ENCODE measurements at regions not wholly inside any gene's neighbourhood (a gene's known extent, or its start where the extent isn't known, plus 50 kb on each side); places are given as distances from the start of the nearest gene placed in this dataset.

- no peaks in the 10 kb centered on the region for H3K36me3 ChIP-seq
- no peak overlapping the region for H3K4me3 ChIP-seq
- DNase-seq (no peak), ATAC-seq (no peak)
- no peaks in the 10 kb centered on the region for H3K27me3 ChIP-seq (ENCODE audit: low read depth)
- H3K4me1 ChIP-seq, result peaks cover 13% of the 10 kb centered on the region
- intact Hi-C loops (cut with DNase I), result no loop called here
- no peaks in the 10 kb centered on the region for H3K9me3 ChIP-seq
- no peak overlapping the region for H3K27ac ChIP-seq
- no peak for TF ChIP-seq CTCF (IDR thresholded peaks at IDR 0.05)
Observed at GRCh38 chr9:678897-679296, 162.6 kb upstream of the DMRT1 start.

GRCh38 chr9:679462-679861 is 162.0 kb upstream of the DMRT1 start:
- Histone ChIP-seq H3K36me3 (no peaks in the 10 kb centered on the region), H3K4me1 (peaks cover 18% of the 10 kb centered on the region), H3K27me3 (ENCODE audit: low read depth) (no peaks in the 10 kb centered on the region), H3K9me3 (no peaks in the 10 kb centered on the region), H3K4me3 (no peak overlapping the region), H3K27ac (no peak overlapping the region)
- DNase-seq, result no peak
- ATAC-seq, result no peak
- intact Hi-C loops (cut with DNase I), result no loop called here
- TF ChIP-seq CTCF (IDR thresholded peaks at IDR 0.05), result no peak

- H3K9me3 ChIP-seq, result no peaks in the 10 kb centered on the region
- intact Hi-C loops (cut with DNase I), result no loop called here
- H3K27me3 ChIP-seq (ENCODE audit: low read depth), result no peaks in the 10 kb centered on the region
- no peaks in the 10 kb centered on the region for H3K36me3 ChIP-seq
- ATAC-seq (no peak), DNase-seq (no peak)
- peaks cover 20% of the 10 kb centered on the region for H3K4me1 ChIP-seq
- no peak overlapping the region for H3K27ac ChIP-seq
- TF ChIP-seq CTCF (IDR thresholded peaks at IDR 0.05), result no peak
- no peak overlapping the region for H3K4me3 ChIP-seq
Observed at GRCh38 chr9:680106-680505, 161.4 kb upstream of the DMRT1 start.

- no peak overlapping the region for H3K4me3 ChIP-seq
Observed at GRCh38 chr9:682633-683508, 158.6 kb upstream of the DMRT1 start.

GRCh38 chr9:683509-684021 is 157.9 kb upstream of the DMRT1 start:
- intact Hi-C loops (cut with DNase I), result no loop called here
- H3K27ac ChIP-seq, result no peak overlapping the region

More at GRCh38 chr9:682633-683508, 158.6 kb upstream of the DMRT1 start:
- peak; percentile 41 to 76 for ATAC-seq
- peaks cover 13% of the 10 kb centered on the region for H3K4me1 ChIP-seq
- no peaks in the 10 kb centered on the region for H3K36me3 ChIP-seq
- DNase-seq, result no peak
- H3K9me3 ChIP-seq, result no peaks in the 10 kb centered on the region
- H3K27me3 ChIP-seq (ENCODE audit: low read depth), result no peaks in the 10 kb centered on the region
- no peak for TF ChIP-seq CTCF (IDR thresholded peaks at IDR 0.05)
- H3K27ac ChIP-seq, result no peak overlapping the region
- intact Hi-C loops (cut with DNase I), result no loop called here

More at GRCh38 chr9:683509-684021, 157.9 kb upstream of the DMRT1 start:
- Histone ChIP-seq H3K4me1 (peaks cover 8% of the 10 kb centered on the region), H3K27me3 (ENCODE audit: low read depth) (no peaks in the 10 kb centered on the region), H3K4me3 (no peak overlapping the region), H3K9me3 (no peaks in the 10 kb centered on the region), H3K36me3 (no peaks in the 10 kb centered on the region)
- no peak for TF ChIP-seq CTCF (IDR thresholded peaks at IDR 0.05)
- DNase-seq (no peak), ATAC-seq (no peak)

All from lower lobe of right lung (tissue), 2 donors.